Left kidney (tissue), 1 donor: ENCODE measurements at regions not wholly inside any gene's neighbourhood (a gene's known extent, or its start where the extent isn't known, plus 50 kb on each side); places are given as distances from the start of the nearest gene placed in this dataset.

Experiments used
- DNase-seq: peaks from one replicate; pipeline ENCODE4 v3.0.0-alpha.2; 2013

- no peak for DNase-seq
These were observed 50.7 kb upstream of the INSYN1 start for GRCh38 chr15:73803806-73804205.

- DNase-seq = no peak
These were observed 52.4 kb upstream of the INSYN1 start for GRCh38 chr15:73805504-73806089.

- DNase-seq = no peak
These were observed 53.7 kb upstream of the INSYN1 start for GRCh38 chr15:73806698-73807483.

- DNase-seq = no peak
These were observed 54.7 kb upstream of the INSYN1 start for GRCh38 chr15:73807865-73808264.

GRCh38 chr15:73809728-73810501, 56.8 kb upstream of the INSYN1 start:
- DNase-seq = no peak

- DNase-seq = no peak
These were observed 59.8 kb upstream of the INSYN1 start for GRCh38 chr15:73812806-73813465.

- no peak for DNase-seq
These were observed 59.8 kb upstream of the TBC1D21 start for GRCh38 chr15:73813589-73813988.

GRCh38 chr15:73818308-73818985, 54.9 kb upstream of the TBC1D21 start:
- DNase-seq = no peak

GRCh38 chr15:73821181-73821580, 52.2 kb upstream of the TBC1D21 start:
- DNase-seq = no peak

GRCh38 chr15:73822998-73823397, 50.4 kb upstream of the TBC1D21 start:
- DNase-seq = peak; percentile 33
